ENCODE measurements at regions not wholly inside any gene's neighbourhood (a gene's known extent, or its start where the extent isn't known, plus 50 kb on each side); places are given as distances from the start of the nearest gene placed in this dataset.

DNA sequence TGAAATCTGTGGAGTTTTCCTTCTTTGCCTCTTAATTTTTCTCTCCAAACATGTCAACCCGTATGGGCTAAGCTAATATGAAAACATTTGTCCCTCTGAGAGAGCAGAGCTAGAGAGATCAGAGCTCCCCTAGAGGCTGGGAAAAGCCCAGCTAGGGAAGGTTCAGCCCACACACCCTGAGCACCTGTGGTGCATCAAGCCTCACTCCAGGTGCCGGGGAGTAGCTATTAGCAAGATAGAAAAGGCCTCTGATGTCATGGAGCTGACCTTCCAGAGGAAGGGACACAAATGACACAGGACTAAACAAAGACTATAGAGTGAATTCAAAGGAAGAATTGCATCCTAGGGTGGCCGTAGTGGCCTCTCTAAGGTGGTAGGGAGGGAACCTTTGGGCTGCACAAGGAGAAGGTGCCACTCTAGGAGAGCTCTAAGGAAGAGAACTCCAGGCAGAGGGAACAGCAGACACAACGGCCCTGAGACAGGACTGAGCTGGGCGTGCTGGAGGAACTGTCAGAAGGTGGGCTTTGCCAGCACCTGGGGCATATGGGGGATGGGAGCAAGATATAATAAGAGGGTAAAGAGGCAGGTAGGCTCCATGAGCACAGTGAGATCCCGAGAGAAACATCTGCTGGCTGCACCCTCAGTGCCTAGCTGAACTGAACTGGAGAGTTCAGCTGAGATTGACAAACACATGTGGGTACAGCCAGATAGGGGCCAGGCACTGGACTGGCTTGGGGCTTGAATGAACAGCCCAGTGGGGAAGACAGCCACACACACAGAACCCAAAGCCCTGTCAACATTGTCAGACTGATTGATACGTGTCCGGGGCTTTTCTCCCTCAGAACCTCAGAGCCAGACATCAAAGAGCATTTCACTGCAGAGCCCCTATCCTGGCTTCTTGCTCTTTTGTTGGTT lies 65.5 kb upstream of the DRD2 start:
- TF ChIP-seq, protein P1, sequence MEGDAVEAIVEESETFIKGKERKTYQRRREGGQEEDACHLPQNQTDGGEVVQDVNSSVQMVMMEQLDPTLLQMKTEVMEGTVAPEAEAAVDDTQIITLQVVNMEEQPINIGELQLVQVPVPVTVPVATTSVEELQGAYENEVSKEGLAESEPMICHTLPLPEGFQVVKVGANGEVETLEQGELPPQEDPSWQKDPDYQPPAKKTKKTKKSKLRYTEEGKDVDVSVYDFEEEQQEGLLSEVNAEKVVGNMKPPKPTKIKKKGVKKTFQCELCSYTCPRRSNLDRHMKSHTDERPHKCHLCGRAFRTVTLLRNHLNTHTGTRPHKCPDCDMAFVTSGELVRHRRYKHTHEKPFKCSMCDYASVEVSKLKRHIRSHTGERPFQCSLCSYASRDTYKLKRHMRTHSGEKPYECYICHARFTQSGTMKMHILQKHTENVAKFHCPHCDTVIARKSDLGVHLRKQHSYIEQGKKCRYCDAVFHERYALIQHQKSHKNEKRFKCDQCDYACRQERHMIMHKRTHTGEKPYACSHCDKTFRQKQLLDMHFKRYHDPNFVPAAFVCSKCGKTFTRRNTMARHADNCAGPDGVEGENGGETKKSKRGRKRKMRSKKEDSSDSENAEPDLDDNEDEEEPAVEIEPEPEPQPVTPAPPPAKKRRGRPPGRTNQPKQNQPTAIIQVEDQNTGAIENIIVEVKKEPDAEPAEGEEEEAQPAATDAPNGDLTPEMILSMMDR (IDR thresholded peaks at IDR 0.05; ENCODE audit: low read depth, low read length): no peak
- no peak for TF ChIP-seq EZH2phosphoT487 (IDR thresholded peaks at IDR 0.05; ENCODE audit: low read depth)
